Neuronal stem cell (in vitro differentiated cells): ENCODE measurements at regions not wholly inside any gene's neighbourhood (a gene's known extent, or its start where the extent isn't known, plus 50 kb on each side); places are given as distances from the start of the nearest gene placed in this dataset.

ENCODE experiments used
- DNase-seq: peaks from one replicate; pipeline ENCODE4 v3.0.0-alpha.2; 2013; ENCODE audit warnings: low spot score
- H2AFZ ChIP-seq: one replicate; pipeline ENCODE4 v1.6.1; 2013; ENCODE audit warnings: mild to moderate bottlenecking, low read length, inconsistent platforms
- H2AK5ac ChIP-seq: 2 replicates; pipeline ENCODE4 v1.6.1; 2013; ENCODE audit warnings: low read depth, mild to moderate bottlenecking, inconsistent platforms, low read length, moderate library complexity, mixed read lengths
- H2BK120ac ChIP-seq: 2 replicates; pipeline ENCODE4 v1.6.1; 2013; ENCODE audit warnings: low read depth, mild to moderate bottlenecking, inconsistent platforms, low read length, moderate library complexity, mixed read lengths
- H2BK12ac ChIP-seq: one replicate; pipeline ENCODE4 v1.6.1; 2013; ENCODE audit warnings: low read length, inconsistent platforms
- H2BK15ac ChIP-seq: 2 replicates; pipeline ENCODE4 v1.6.1; 2013; ENCODE audit warnings: mild to moderate bottlenecking, low read length, inconsistent platforms, mixed read lengths
- H2BK5ac ChIP-seq: one replicate; pipeline ENCODE4 v1.6.1; 2013; ENCODE audit warnings: inconsistent platforms, mild to moderate bottlenecking, low read length, moderate library complexity
- H3K14ac ChIP-seq: one replicate; pipeline ENCODE4 v1.6.1; 2013; ENCODE audit warnings: low read length, inconsistent platforms
- H3K18ac ChIP-seq: 2 replicates; pipeline ENCODE4 v1.6.1; 2013; ENCODE audit warnings: low read length, inconsistent platforms
- H3K23ac ChIP-seq: 2 replicates; pipeline ENCODE4 v1.6.1; 2013; ENCODE audit warnings: low read depth, mild to moderate bottlenecking, mixed read lengths, low read length, inconsistent platforms; ENCODE audit not compliant: poor library complexity
- H3K27ac ChIP-seq: replicated peaks from 3 replicates; pipeline ENCODE4 v1.5.1; 2013; ENCODE audit warnings: low read length, inconsistent platforms
- H3K27me3 ChIP-seq, 3 experiments: 2 replicates each; pipeline ENCODE4 v1.6.1; 2013; ENCODE audit warnings: low read length in 3 of 3, mild to moderate bottlenecking in 2 of 3, inconsistent platforms in 1 of 3, low read depth in 1 of 3, mixed read lengths in 1 of 3, moderate library complexity in 1 of 3; ENCODE audit not compliant: control insufficient read depth in 3 of 3, insufficient read depth in 3 of 3
- H3K36me3 ChIP-seq, 2 donors: replicated peaks in 1 of 2; 2 replicates each; pipeline ENCODE4 v1.6.1; 2013; ENCODE audit warnings: low read length in 2 of 2; ENCODE audit not compliant: control insufficient read depth in 2 of 2, insufficient read depth in 2 of 2
- H3K4ac ChIP-seq: 2 replicates; pipeline ENCODE4 v1.6.1; 2013; ENCODE audit warnings: inconsistent platforms, mild to moderate bottlenecking, low read length, moderate library complexity
- H3K4me1 ChIP-seq, 2 donors: 1 replicate in 1 of 2; 2 replicates in 1 of 2; pipeline ENCODE4 v1.6.1; 2013; ENCODE audit warnings: low read length in 2 of 2, low read depth in 1 of 2; ENCODE audit not compliant: control insufficient read depth in 2 of 2, insufficient read depth in 1 of 2
- H3K4me2 ChIP-seq: one replicate; pipeline ENCODE4 v1.6.1; 2013; ENCODE audit warnings: mild to moderate bottlenecking, low read length, inconsistent platforms; ENCODE audit not compliant: insufficient read depth, poor library complexity, severe bottlenecking
- H3K4me3 ChIP-seq, 2 donors: 2 replicates each; pipeline ENCODE4 v1.5.1; 2013; ENCODE audit warnings: low read length in 2 of 2, mild to moderate bottlenecking in 2 of 2, inconsistent platforms in 1 of 2, moderate library complexity in 1 of 2
- H3K79me1 ChIP-seq: one replicate; pipeline ENCODE4 v1.6.1; 2013; ENCODE audit warnings: low read depth, mild to moderate bottlenecking, inconsistent platforms, low read length, moderate library complexity
- H3K9ac ChIP-seq: one replicate; pipeline ENCODE4 v1.6.1; 2013; ENCODE audit warnings: mild to moderate bottlenecking, low read depth, low read length, inconsistent platforms; ENCODE audit not compliant: poor library complexity
- H3K9me3 ChIP-seq, 2 donors: replicated peaks in 1 of 2; 2 replicates each; pipeline versions ENCODE3 to v1.6.1; 2013; ENCODE audit warnings: low read length in 2 of 2, mild to moderate bottlenecking in 2 of 2, inconsistent platforms in 1 of 2, low read depth in 1 of 2, mixed read lengths in 1 of 2, moderate library complexity in 1 of 2; ENCODE audit not compliant: control insufficient read depth in 2 of 2, insufficient read depth in 1 of 2
- H4K8ac ChIP-seq: one replicate; pipeline ENCODE4 v1.6.1; 2013; ENCODE audit warnings: low read depth, mild to moderate bottlenecking, inconsistent platforms, low read length, moderate library complexity
- H4K91ac ChIP-seq: one replicate; pipeline ENCODE4 v1.6.1; 2013; ENCODE audit warnings: low read length, low read depth, mild to moderate bottlenecking, inconsistent platforms; ENCODE audit not compliant: poor library complexity
- WGBS, 2 donors: extraction: QIAGEN DNeasy Blood & Tissue Kit; methylation state at CpG; one replicate each; pipeline ENCODE4 v1.1.7; 2013; ENCODE audit warnings: missing lambda C conversion rate in 2 of 2, mixed read lengths in 1 of 2; ENCODE audit not compliant: insufficient read length in 2 of 2, insufficient replicate concordance in 1 of 2; ENCODE audit errors: extremely low coverage in 2 of 2; 5-methylcytosine and 5-hydroxymethylcytosine counted together

- Histone ChIP-seq H3K36me3 (peaks cover 0 to 9% of the 10 kb centered on the region in 2 donors), H3K4me1 (no peaks in the 10 kb centered on the region), H2BK12ac (no peak overlapping the region), H3K27ac (no peak overlapping the region), H2BK120ac (no peak overlapping the region), H3K4me2 (no peak overlapping the region), H4K91ac (no peak overlapping the region), H3K4ac (no peak overlapping the region), H3K9me3 (peaks cover 0 to 5% of the 10 kb centered on the region in 2 donors), H3K79me1 (no peaks in the 10 kb centered on the region), H3K9ac (no peak overlapping the region), H4K8ac (no peak overlapping the region), H2AFZ (no peak overlapping the region), H2AK5ac (no peak overlapping the region), H2BK15ac (no peak overlapping the region), H3K23ac (no peak overlapping the region), H2BK5ac (no peak overlapping the region), H3K14ac (no peak overlapping the region), H3K18ac (no peak overlapping the region), H3K4me3 (no peak overlapping the region), H3K27me3 (no peaks in the 10 kb centered on the region)
- WGBS, 2 donors = no CpG with 5 or more reads among the region's 2 CpGs
- no peak for DNase-seq
These were observed 102.6 kb upstream of the AGR3 start for GRCh38 chr7:16984375-16984774.

- WGBS, 2 donors = no CpG with 5 or more reads among the region's 1 CpG
- H3K14ac ChIP-seq = no peak overlapping the region
- no peak overlapping the region for H3K9ac ChIP-seq
- no peaks in the 10 kb centered on the region for H3K4me1 ChIP-seq
- no peak for DNase-seq
- no peak overlapping the region for H3K4me3 ChIP-seq
- H3K79me1 ChIP-seq = no peaks in the 10 kb centered on the region
- no peak overlapping the region for H2AK5ac ChIP-seq
- no peak overlapping the region for H4K8ac ChIP-seq
- H3K4me2 ChIP-seq = no peak overlapping the region
- H2BK5ac ChIP-seq = no peak overlapping the region
- H3K27me3 ChIP-seq = no peaks in the 10 kb centered on the region
- H3K23ac ChIP-seq = no peak overlapping the region
- H2BK12ac ChIP-seq = no peak overlapping the region
- no peak overlapping the region for H2AFZ ChIP-seq
- H3K36me3 ChIP-seq = peaks cover 0 to 9% of the 10 kb centered on the region in 2 donors
- no peak overlapping the region for H2BK120ac ChIP-seq
- peaks cover 0 to 3% of the 10 kb centered on the region in 2 donors for H3K9me3 ChIP-seq
- no peak overlapping the region for H3K27ac ChIP-seq
- H3K4ac ChIP-seq = no peak overlapping the region
- no peak overlapping the region for H2BK15ac ChIP-seq
- H3K18ac ChIP-seq = no peak overlapping the region
- no peak overlapping the region for H4K91ac ChIP-seq
These were observed 103.8 kb upstream of the AGR3 start for GRCh38 chr7:16985621-16986020.

- Histone ChIP-seq H2AFZ (no peak overlapping the region), H3K27ac (no peak overlapping the region), H3K9ac (no peak overlapping the region), H3K27me3 (no peaks in the 10 kb centered on the region), H3K4me2 (no peak overlapping the region), H2BK15ac (no peak overlapping the region), H2AK5ac (no peak overlapping the region), H3K4me1 (no peaks in the 10 kb centered on the region), H2BK12ac (no peak overlapping the region), H3K14ac (no peak overlapping the region), H2BK120ac (no peak overlapping the region), H3K9me3 (no peaks in the 10 kb centered on the region), H3K18ac (no peak overlapping the region), H3K23ac (no peak overlapping the region), H2BK5ac (no peak overlapping the region), H3K4me3 (no peak overlapping the region), H3K4ac (no peak overlapping the region), H3K79me1 (no peaks in the 10 kb centered on the region), H4K91ac (no peak overlapping the region), H4K8ac (no peak overlapping the region), H3K36me3 (peaks cover 0 to 3% of the 10 kb centered on the region in 2 donors)
- no CpG with 5 or more reads among the region's 1 CpG for WGBS, 2 donors
- DNase-seq = no peak
These were observed 105.0 kb upstream of the AGR3 start for GRCh38 chr7:16986755-16987154.

DNA sequence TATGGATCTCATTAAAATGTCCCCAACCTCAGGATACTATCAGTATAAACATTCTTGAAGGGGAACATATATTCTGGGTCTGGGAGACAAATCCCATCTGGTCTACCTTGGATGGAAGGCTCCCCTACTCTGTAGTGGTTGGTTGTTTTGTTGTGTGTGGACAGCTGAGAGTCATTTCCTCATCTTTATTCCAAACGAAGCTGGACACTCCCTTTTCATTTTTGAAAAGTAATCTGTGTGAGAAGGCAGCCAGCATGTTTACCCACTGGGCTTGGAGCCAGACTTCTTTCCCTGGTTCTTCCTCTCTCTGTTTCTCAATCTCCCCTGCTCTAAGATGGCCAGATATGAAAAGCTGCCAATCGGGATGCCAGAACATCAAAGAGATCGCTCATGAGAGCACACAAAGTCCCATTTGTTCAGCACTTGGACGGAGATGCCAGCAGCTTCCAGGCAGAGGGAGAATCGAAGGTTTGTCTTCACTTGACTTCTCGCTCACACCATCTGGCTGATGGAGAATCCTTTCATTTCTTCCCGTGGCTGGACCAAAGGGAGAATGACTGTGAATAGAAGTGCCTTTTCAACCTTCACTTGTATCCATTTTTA, 108.1 kb upstream of the AGR3 start:
- Histone ChIP-seq H3K9ac (no peak overlapping the region), H3K4ac (no peak overlapping the region), H3K9me3 (no peaks in the 10 kb centered on the region), H4K8ac (no peak overlapping the region), H2AK5ac (no peak overlapping the region), H4K91ac (no peak overlapping the region), H2BK12ac (no peak overlapping the region), H3K4me3 (no peak overlapping the region), H3K4me2 (no peak overlapping the region), H3K79me1 (no peaks in the 10 kb centered on the region), H3K4me1 (peaks cover 0 to 2% of the 10 kb centered on the region in 2 donors), H3K23ac (no peak overlapping the region), H3K27ac (no peak overlapping the region), H2BK15ac (no peak overlapping the region), H2BK5ac (no peak overlapping the region), H2AFZ (no peak overlapping the region), H3K27me3 (no peaks in the 10 kb centered on the region), H3K18ac (no peak overlapping the region), H2BK120ac (no peak overlapping the region), H3K36me3 (peaks cover 0 to 3% of the 10 kb centered on the region in 2 donors), H3K14ac (no peak overlapping the region)
- DNase-seq = no peak
- WGBS, 2 donors = no CpG with 5 or more reads among the region's 7 CpGs
